ENCODE measurements at regions not wholly inside any gene's neighbourhood (a gene's known extent, or its start where the extent isn't known, plus 50 kb on each side); places are given as distances from the start of the nearest gene placed in this dataset.

DNA sequence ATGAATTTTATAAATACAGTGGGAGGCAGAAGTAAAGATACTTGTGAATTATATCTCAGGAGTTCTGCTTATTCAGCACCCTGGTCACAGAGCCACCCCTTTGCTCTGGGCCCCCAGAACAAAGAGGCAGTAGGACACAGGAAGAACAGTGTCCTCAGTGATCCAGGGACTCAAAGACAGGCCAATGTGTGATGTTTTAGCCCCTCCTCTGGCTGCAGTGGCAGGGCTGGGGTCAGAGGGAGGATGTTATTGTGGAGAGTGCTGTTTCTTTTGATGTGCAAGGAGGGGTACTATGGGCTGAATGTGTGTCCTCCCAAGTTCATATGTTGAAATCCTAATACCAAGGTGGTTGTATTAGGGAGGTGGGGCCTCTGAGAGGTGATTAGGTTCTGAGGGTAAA is 74.1 kb upstream of the MAP3K7 start:
- Histone ChIP-seq H3K27me3 (no peaks in the 10 kb centered on the region), H3K4me1 (no peaks in the 10 kb centered on the region), H3K36me3 (no peaks in the 10 kb centered on the region), H3K9me3 (peaks cover 0 to 5% (median 0%) of the 10 kb centered on the region in 4 donors), H3K27ac (no peak overlapping the region), H3K4me3 (no peak overlapping the region)
- TF ChIP-seq POLR2A (IDR thresholded peaks at IDR 0.05) (no peak), POLR2AphosphoS5 (IDR thresholded peaks at IDR 0.05) (no peak), EP300 (IDR thresholded peaks at IDR 0.05) (no peak)
- TF ChIP-seq, protein P1, sequence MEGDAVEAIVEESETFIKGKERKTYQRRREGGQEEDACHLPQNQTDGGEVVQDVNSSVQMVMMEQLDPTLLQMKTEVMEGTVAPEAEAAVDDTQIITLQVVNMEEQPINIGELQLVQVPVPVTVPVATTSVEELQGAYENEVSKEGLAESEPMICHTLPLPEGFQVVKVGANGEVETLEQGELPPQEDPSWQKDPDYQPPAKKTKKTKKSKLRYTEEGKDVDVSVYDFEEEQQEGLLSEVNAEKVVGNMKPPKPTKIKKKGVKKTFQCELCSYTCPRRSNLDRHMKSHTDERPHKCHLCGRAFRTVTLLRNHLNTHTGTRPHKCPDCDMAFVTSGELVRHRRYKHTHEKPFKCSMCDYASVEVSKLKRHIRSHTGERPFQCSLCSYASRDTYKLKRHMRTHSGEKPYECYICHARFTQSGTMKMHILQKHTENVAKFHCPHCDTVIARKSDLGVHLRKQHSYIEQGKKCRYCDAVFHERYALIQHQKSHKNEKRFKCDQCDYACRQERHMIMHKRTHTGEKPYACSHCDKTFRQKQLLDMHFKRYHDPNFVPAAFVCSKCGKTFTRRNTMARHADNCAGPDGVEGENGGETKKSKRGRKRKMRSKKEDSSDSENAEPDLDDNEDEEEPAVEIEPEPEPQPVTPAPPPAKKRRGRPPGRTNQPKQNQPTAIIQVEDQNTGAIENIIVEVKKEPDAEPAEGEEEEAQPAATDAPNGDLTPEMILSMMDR (IDR thresholded peaks at IDR 0.05): no peak
- ATAC-seq (ENCODE audit: low FRiP score in 2 of 2): no peak
- DNase-seq: no peak

- Histone ChIP-seq H3K9me3 (peaks cover 0 to 5% (median 0%) of the 10 kb centered on the region in 4 donors), H3K4me3 (no peak overlapping the region), H3K36me3 (no peaks in the 10 kb centered on the region), H3K27me3 (no peaks in the 10 kb centered on the region), H3K4me1 (no peaks in the 10 kb centered on the region), H3K27ac (no peak overlapping the region)
- ATAC-seq (ENCODE audit: low FRiP score in 2 of 2) (no peak), DNase-seq (no peak)
- no peak for TF ChIP-seq POLR2A (IDR thresholded peaks at IDR 0.05)
- TF ChIP-seq POLR2AphosphoS5 (IDR thresholded peaks at IDR 0.05): no peak
- TF ChIP-seq, protein P1 (IDR thresholded peaks at IDR 0.05): no peak
- TF ChIP-seq EP300 (IDR thresholded peaks at IDR 0.05): no peak
- WGBS, 2 donors: 69 to 70% methylated on average over 5 of the region's 5 CpGs
These were observed 71.6 kb upstream of the MAP3K7 start for GRCh38 chr6:90658497-90658896.

DNA sequence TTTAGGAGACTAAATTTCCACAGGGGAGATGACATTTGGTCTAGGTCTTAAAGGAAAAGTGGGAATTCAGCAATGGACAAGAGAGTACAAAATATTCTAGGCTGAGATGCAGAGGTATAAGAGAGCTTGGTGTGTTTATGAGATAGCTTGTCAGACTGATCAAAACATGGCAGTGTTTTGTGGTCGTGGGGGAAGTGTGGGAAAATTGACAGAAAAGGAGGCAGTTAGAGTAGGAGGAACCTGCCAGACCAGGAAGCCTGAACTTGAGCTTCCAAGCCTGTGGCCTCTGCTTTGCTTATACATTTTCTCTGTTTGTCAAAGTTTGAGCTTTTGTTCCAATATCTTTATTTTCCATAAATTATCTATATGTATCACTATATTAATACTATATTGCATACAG is 69.5 kb upstream of the MAP3K7 start:
- Histone ChIP-seq H3K27ac (no peak overlapping the region), H3K9me3 (no peaks in the 10 kb centered on the region), H3K27me3 (no peaks in the 10 kb centered on the region), H3K36me3 (no peaks in the 10 kb centered on the region), H3K4me3 (no peak overlapping the region), H3K4me1 (no peaks in the 10 kb centered on the region)
- no peak for TF ChIP-seq POLR2A (IDR thresholded peaks at IDR 0.05)
- TF ChIP-seq, protein P1 (IDR thresholded peaks at IDR 0.05): no peak
- no peak for TF ChIP-seq POLR2AphosphoS5 (IDR thresholded peaks at IDR 0.05)
- TF ChIP-seq EP300 (IDR thresholded peaks at IDR 0.05): no peak
- ATAC-seq (ENCODE audit: low FRiP score in 2 of 2) (no peak), DNase-seq (no peak)
- 10 to 14% methylated on average over 1 of the region's 1 CpG for WGBS, 2 donors

- Histone ChIP-seq H3K27me3 (no peaks in the 10 kb centered on the region), H3K27ac (no peak overlapping the region), H3K4me3 (no peak overlapping the region), H3K36me3 (no peaks in the 10 kb centered on the region), H3K4me1 (no peaks in the 10 kb centered on the region), H3K9me3 (no peaks in the 10 kb centered on the region)
- WGBS, 2 donors: 83 to 92% methylated on average over 5 of the region's 5 CpGs
- ATAC-seq (ENCODE audit: low FRiP score in 2 of 2): no peak
- no peak for DNase-seq
- no peak for TF ChIP-seq POLR2A (IDR thresholded peaks at IDR 0.05)
- TF ChIP-seq, protein P1 (IDR thresholded peaks at IDR 0.05): no peak
- no peak for TF ChIP-seq EP300 (IDR thresholded peaks at IDR 0.05)
- no peak for TF ChIP-seq POLR2AphosphoS5 (IDR thresholded peaks at IDR 0.05)
These were observed 67.9 kb upstream of the MAP3K7 start for GRCh38 chr6:90654806-90655205.

GRCh38 chr6:90654166-90654565 is 67.3 kb upstream of the MAP3K7 start:
- H3K27me3 ChIP-seq: no peaks in the 10 kb centered on the region
- no peak for TF ChIP-seq POLR2A (IDR thresholded peaks at IDR 0.05)
- TF ChIP-seq, protein P1 (IDR thresholded peaks at IDR 0.05): no peak
- no peak for TF ChIP-seq POLR2AphosphoS5 (IDR thresholded peaks at IDR 0.05)
- no peak for TF ChIP-seq EP300 (IDR thresholded peaks at IDR 0.05)

More at GRCh38 chr6:90654166-90654565, 67.3 kb upstream of the MAP3K7 start:
- no peaks in the 10 kb centered on the region for H3K36me3 ChIP-seq
- DNase-seq (no peak), ATAC-seq (ENCODE audit: low FRiP score in 2 of 2) (no peak)
- H3K9me3 ChIP-seq: no peaks in the 10 kb centered on the region
- 61 to 76% methylated on average over 8 of the region's 8 CpGs for WGBS, 2 donors
- no peaks in the 10 kb centered on the region for H3K4me1 ChIP-seq
- H3K27ac ChIP-seq: no peak overlapping the region
- no peak overlapping the region for H3K4me3 ChIP-seq

Measured in upper lobe of left lung (tissue), 6 donors.